SK-N-SH treated with all-trans-retinoic acid at 6 μM for 48 hours (cell line): ENCODE measurements at regions not wholly inside any gene's neighbourhood (a gene's known extent, or its start where the extent isn't known, plus 50 kb on each side); places are given as distances from the start of the nearest gene placed in this dataset.

Experiments
- ESRRG ChIP-seq: fragments of 250-450 bp; sonication (Bioruptor Pico); IDR thresholded peaks from 2 replicates; pipeline ENCODE4 v1.6.1; 2021; ENCODE audit warnings: mild to moderate bottlenecking
- ZFP3 ChIP-seq: fragments of 250-450 bp; sonication (Bioruptor Pico); IDR thresholded peaks from 2 replicates; pipeline ENCODE4 v1.5.0; 2020; ENCODE audit warnings: mild to moderate bottlenecking, moderate library complexity

DNA sequence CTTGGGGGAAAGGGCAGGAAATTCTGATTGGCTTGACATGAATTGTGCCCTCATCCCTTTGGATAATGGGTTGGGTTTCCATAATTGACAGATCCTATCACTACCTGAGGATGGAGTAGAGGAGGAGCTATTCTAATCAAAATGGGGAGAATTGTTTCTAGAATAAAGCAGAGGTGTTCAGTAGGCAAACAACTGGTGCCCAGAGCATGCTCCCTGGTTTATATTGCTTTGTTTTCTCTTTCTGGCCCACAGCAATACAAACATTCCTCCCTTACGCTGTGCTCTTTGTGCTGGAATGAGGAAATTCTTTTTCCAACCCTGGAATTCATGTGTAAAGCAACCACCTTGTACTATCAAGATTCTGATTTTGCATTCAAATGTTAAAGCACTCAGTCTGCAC lies 147.4 kb downstream of the RASSF9 start:
- TF ChIP-seq ESRRG (no peak), ZFP3 (CRISPR knock-in tag) (no peak)
